ENCODE measurements at regions not wholly inside any gene's neighbourhood (a gene's known extent, or its start where the extent isn't known, plus 50 kb on each side); places are given as distances from the start of the nearest gene placed in this dataset.
"Not testable (repeated sequence)": the region's sequence is repeated elsewhere in the genome, so short reads cannot be mapped to it uniquely, and the experiment has no call there.

- Mint-ChIP-seq H3K36me3 (no peaks in the 10 kb centered on the region), H3K4me3 (no peak overlapping the region), H3K27me3 (peaks cover 13% of the 10 kb centered on the region), H3K9me3 (no peaks in the 10 kb centered on the region), H3K27ac (no peak overlapping the region), H3K4me1 (peaks cover 1% of the 10 kb centered on the region)
- ATAC-seq (ENCODE audit: low read depth) (no peak), DNase-seq (no peak)
- POLR2A ChIA-PET: no interaction called here
Measured at GRCh38 chr3:10672422-10672821, 143.6 kb upstream of the SLC6A11 start.

DNA sequence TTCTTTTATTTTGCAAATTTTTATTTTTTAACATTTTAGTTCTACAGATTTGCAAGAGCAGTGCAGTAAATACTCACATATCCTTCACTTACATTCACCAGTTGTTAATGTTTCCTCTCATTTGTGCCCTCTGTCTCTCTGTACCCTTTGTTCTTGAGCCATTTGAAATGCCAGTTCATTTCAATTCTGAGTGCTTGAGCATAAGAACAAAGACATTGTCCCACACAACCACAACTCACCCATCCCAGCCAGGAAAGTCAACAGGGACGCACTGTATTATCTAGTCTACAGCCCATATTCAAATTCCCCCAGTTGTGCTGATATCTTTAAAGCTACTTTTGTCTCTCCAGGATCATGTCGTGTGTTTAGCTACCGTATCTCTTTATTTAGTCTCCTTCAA, 141.4 kb upstream of the SLC6A11 start:
- H3K27me3 Mint-ChIP-seq: peaks cover 13% of the 10 kb centered on the region
- ATAC-seq (ENCODE audit: low read depth) (no peak), DNase-seq (no peak)
- H3K4me3 Mint-ChIP-seq: no peak overlapping the region
- H3K4me1 Mint-ChIP-seq: peaks cover 1% of the 10 kb centered on the region
- H3K27ac Mint-ChIP-seq: no peak overlapping the region
- H3K9me3 Mint-ChIP-seq: no peaks in the 10 kb centered on the region
- POLR2A ChIA-PET: no interaction called here
- no peaks in the 10 kb centered on the region for H3K36me3 Mint-ChIP-seq

GRCh38 chr3:10676905-10677304, 139.1 kb upstream of the SLC6A11 start:
- DNase-seq (no peak), ATAC-seq (ENCODE audit: low read depth) (no peak)
- no peak overlapping the region for H3K27ac Mint-ChIP-seq
- no peaks in the 10 kb centered on the region for H3K36me3 Mint-ChIP-seq
- H3K27me3 Mint-ChIP-seq: peaks cover 13% of the 10 kb centered on the region
- H3K9me3 Mint-ChIP-seq: no peaks in the 10 kb centered on the region
- POLR2A ChIA-PET: no interaction called here
- H3K4me1 Mint-ChIP-seq: peaks cover 1% of the 10 kb centered on the region
- H3K4me3 Mint-ChIP-seq: no peak overlapping the region

DNA sequence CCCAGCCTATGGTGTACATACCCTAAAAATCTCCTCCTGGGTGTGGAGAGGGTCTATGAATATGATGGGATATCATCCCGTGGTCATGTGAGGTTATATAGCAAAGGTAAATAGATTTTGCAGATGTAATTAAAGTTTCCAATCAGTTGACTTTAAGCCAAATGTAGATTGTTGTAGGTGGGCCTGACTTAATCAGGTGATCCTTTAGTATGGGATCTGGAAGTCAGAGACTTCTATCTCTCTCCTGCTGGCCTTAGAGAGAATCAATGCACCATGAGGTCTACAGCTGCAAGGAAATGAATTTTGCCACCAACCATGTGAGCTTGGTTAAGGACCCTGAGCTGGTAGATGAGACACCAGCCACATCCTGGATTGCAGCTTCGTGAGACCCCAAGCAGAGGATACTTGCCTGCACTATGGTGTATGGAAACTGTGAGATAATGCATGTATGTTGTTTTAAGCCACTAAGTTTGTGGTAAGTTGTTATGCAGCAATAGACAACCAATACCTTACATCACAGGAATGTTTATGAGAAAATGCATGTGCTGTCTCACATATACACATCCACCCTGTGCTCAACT, 137.1 kb upstream of the SLC6A11 start:
- peaks cover 9% of the 10 kb centered on the region for H3K27me3 Mint-ChIP-seq
- POLR2A ChIA-PET: no interaction called here
- ATAC-seq (ENCODE audit: low read depth): no peak
- H3K9me3 Mint-ChIP-seq: no peaks in the 10 kb centered on the region
- no peaks in the 10 kb centered on the region for H3K36me3 Mint-ChIP-seq
- no peak overlapping the region for H3K4me3 Mint-ChIP-seq
- peaks cover 1% of the 10 kb centered on the region for H3K4me1 Mint-ChIP-seq
- H3K27ac Mint-ChIP-seq: no peak overlapping the region
- DNase-seq: no peak

- no peaks in the 10 kb centered on the region for H3K9me3 Mint-ChIP-seq
- POLR2A ChIA-PET: no interaction called here
- H3K27me3 Mint-ChIP-seq: peaks cover 7% of the 10 kb centered on the region
- no peak overlapping the region for H3K27ac Mint-ChIP-seq
- no peaks in the 10 kb centered on the region for H3K36me3 Mint-ChIP-seq
- ATAC-seq (ENCODE audit: low read depth) (no peak), DNase-seq (no peak)
- peaks cover 1% of the 10 kb centered on the region for H3K4me1 Mint-ChIP-seq
- no peak overlapping the region for H3K4me3 Mint-ChIP-seq
Measured at GRCh38 chr3:10680796-10681195, 135.2 kb upstream of the SLC6A11 start.

- POLR2A ChIA-PET: no interaction called here
- H3K27ac Mint-ChIP-seq: no peak overlapping the region
- H3K36me3 Mint-ChIP-seq: no peaks in the 10 kb centered on the region
- H3K27me3 Mint-ChIP-seq: peaks cover 6% of the 10 kb centered on the region
- no peaks in the 10 kb centered on the region for H3K4me1 Mint-ChIP-seq
- no peak overlapping the region for H3K4me3 Mint-ChIP-seq
- ATAC-seq (ENCODE audit: low read depth): no peak
- H3K9me3 Mint-ChIP-seq: no peaks in the 10 kb centered on the region
- no peak for DNase-seq
Measured at GRCh38 chr3:10682692-10683091, 133.3 kb upstream of the SLC6A11 start.

DNA sequence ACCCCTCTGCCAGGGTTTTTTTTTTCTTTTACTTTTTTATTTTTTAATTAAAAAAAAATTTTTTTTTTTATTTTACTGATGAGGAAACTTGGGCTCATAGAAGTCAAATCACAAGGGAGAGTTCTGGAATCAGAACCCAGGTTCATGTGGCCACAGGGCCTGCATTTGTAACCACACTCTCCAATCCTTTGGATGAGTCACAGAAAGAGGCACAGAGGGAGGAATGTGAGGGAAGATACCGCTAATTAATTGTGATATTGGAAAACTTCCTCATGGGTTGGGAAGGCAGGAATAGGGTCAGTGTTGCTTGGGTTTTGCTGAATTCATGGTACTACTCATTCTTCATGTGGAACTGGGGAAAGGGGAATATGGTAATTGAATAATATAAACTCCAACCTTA, 132.9 kb upstream of the SLC6A11 start:
- no peaks in the 10 kb centered on the region for H3K36me3 Mint-ChIP-seq
- peaks cover 6% of the 10 kb centered on the region for H3K27me3 Mint-ChIP-seq
- no peak overlapping the region for H3K27ac Mint-ChIP-seq
- POLR2A ChIA-PET: no interaction called here
- no peak for DNase-seq
- no peaks in the 10 kb centered on the region for H3K9me3 Mint-ChIP-seq
- H3K4me1 Mint-ChIP-seq: no peaks in the 10 kb centered on the region
- no peak for ATAC-seq (ENCODE audit: low read depth)
- H3K4me3 Mint-ChIP-seq: no peak overlapping the region

GRCh38 chr3:10688126-10688525, 127.9 kb upstream of the SLC6A11 start:
- Mint-ChIP-seq H3K4me3 (no peak overlapping the region), H3K9me3 (no peaks in the 10 kb centered on the region), H3K27ac (no peak overlapping the region), H3K36me3 (no peaks in the 10 kb centered on the region), H3K27me3 (peaks cover 11% of the 10 kb centered on the region), H3K4me1 (no peaks in the 10 kb centered on the region)
- POLR2A ChIA-PET: no interaction called here
- DNase-seq (no peak), ATAC-seq (ENCODE audit: low read depth) (no peak)

- H3K4me3 Mint-ChIP-seq: no peak overlapping the region
- POLR2A ChIA-PET: no interaction called here
- H3K9me3 Mint-ChIP-seq: no peaks in the 10 kb centered on the region
Measured at GRCh38 chr3:10688548-10689172, 127.4 kb upstream of the SLC6A11 start.

DNA sequence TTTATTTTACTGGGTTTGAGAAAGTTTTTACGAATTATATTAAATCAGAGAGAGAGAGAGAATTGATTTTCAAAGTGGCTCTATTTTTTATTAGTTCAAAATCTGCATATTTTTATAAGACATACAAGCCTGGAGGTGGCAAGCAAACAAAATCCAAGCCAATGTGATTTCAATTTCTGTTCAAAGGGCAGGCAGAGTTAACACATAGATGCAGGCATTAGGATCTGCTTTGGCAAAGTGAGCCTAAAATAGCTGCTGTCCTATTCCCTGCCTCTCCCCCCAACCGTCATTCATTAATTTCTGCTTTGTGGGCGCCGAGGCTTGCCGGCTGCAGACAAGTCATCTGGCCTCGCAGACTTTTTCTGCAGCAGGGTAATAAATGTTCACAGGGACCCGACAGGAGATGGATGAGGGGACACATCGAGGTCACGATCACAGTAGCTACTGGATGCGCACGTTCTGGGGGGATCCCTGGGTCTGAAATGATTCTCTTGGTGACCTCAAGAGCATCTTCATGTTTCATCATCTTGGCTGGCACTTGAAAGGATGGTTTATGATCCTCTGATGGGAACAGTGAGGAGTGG, 123.9 kb upstream of the SLC6A11 start:
- no peaks in the 10 kb centered on the region for H3K36me3 Mint-ChIP-seq
- H3K27ac Mint-ChIP-seq: no peak overlapping the region
- no peak overlapping the region for H3K4me3 Mint-ChIP-seq
- H3K9me3 Mint-ChIP-seq: no peaks in the 10 kb centered on the region
- no peaks in the 10 kb centered on the region for H3K4me1 Mint-ChIP-seq
- POLR2A ChIA-PET: no interaction called here
- H3K27me3 Mint-ChIP-seq: peaks cover 13% of the 10 kb centered on the region
- no peak for DNase-seq
- ATAC-seq (ENCODE audit: low read depth): no peak

More at GRCh38 chr3:10688548-10689172, 127.4 kb upstream of the SLC6A11 start:
- Mint-ChIP-seq H3K27ac (no peak overlapping the region), H3K27me3 (peaks cover 12% of the 10 kb centered on the region), H3K36me3 (no peaks in the 10 kb centered on the region), H3K4me1 (no peaks in the 10 kb centered on the region)
- DNase-seq (no peak), ATAC-seq (ENCODE audit: low read depth) (no peak)

- Mint-ChIP-seq H3K27me3 (peaks cover 11% of the 10 kb centered on the region), H3K9me3 (no peaks in the 10 kb centered on the region), H3K27ac (no peak overlapping the region), H3K36me3 (no peaks in the 10 kb centered on the region), H3K4me1 (no peaks in the 10 kb centered on the region), H3K4me3 (no peak overlapping the region)
- POLR2A ChIA-PET: no interaction called here
- ATAC-seq (ENCODE audit: low read depth) (no peak), DNase-seq (no peak)
Measured at GRCh38 chr3:10693457-10693856, 122.6 kb upstream of the SLC6A11 start.

- Mint-ChIP-seq H3K36me3 (no peaks in the 10 kb centered on the region), H3K27ac (no peak overlapping the region), H3K4me3 (no peak overlapping the region), H3K27me3 (peaks cover 11% of the 10 kb centered on the region), H3K4me1 (no peaks in the 10 kb centered on the region), H3K9me3 (no peaks in the 10 kb centered on the region)
- DNase-seq: no peak
- POLR2A ChIA-PET: no interaction called here
- ATAC-seq (ENCODE audit: low read depth): no peak
Measured at GRCh38 chr3:10694179-10694578, 121.8 kb upstream of the SLC6A11 start.

DNA sequence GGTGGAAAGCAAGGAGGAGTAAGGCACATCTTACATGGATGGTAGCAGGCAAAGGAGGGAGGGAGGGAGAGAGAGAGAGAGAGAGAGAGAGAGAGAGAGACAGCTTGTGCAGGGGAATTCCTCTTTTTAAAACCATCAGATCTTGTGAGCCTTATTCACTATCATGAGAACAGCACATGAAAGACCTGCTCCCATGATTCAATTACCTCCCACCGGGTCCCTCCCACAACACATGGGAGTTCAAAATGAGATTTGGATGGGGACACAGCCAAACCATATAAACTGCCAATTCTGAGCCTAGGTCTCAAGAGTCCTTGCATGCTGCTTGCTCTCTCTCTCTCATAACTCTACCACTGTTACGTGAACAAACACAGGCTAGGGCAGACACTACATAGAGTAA, 120.8 kb upstream of the SLC6A11 start:
- not testable (repeated sequence) for H3K27ac Mint-ChIP-seq

GRCh38 chr3:10695595-10696285, 120.3 kb upstream of the SLC6A11 start:
- H3K27ac Mint-ChIP-seq: no peak overlapping the region
- H3K4me1 Mint-ChIP-seq: no peaks in the 10 kb centered on the region
- ATAC-seq (ENCODE audit: low read depth): no peak
- no peak overlapping the region for H3K4me3 Mint-ChIP-seq
- DNase-seq: no peak
- H3K9me3 Mint-ChIP-seq: no peaks in the 10 kb centered on the region
- POLR2A ChIA-PET: no interaction called here
- peaks cover 14% of the 10 kb centered on the region for H3K27me3 Mint-ChIP-seq
- H3K36me3 Mint-ChIP-seq: no peaks in the 10 kb centered on the region

More for the DNA sequence above, 120.8 kb upstream of the SLC6A11 start:
- ATAC-seq (ENCODE audit: low read depth); H3K36me3 Mint-ChIP-seq; H3K9me3 Mint-ChIP-seq; DNase-seq; H3K4me1 Mint-ChIP-seq; H3K4me3 Mint-ChIP-seq; POLR2A ChIA-PET: not testable (repeated sequence)
- peaks cover 12% of the 10 kb centered on the region for H3K27me3 Mint-ChIP-seq

All from activated naive CD8-positive, alpha-beta T cell treated with anti-CD3 and anti-CD28 coated beads, Interleukin-2, amount 10 ng/mL, durations not matched to agents 7 days and 5 days (primary cell).